OCI-LY7 (cell line): ENCODE measurements at regions not wholly inside any gene's neighbourhood (a gene's known extent, or its start where the extent isn't known, plus 50 kb on each side); places are given as distances from the start of the nearest gene placed in this dataset.

Experiments
- CTCF ChIP-seq: fragments of 200-600 bp; sonication (generic); conservative IDR thresholded peaks from 2 replicates; pipeline ENCODE4 v1.5.1; 2014; ENCODE audit warnings: mild to moderate bottlenecking, antibody characterized with exemption, low read length, moderate library complexity, mixed read lengths
- EZH2phosphoT487 ChIP-seq: fragments of 200-600 bp; sonication (generic); IDR thresholded peaks from 2 replicates; pipeline ENCODE4 v1.6.1; 2018; ENCODE audit warnings: low read depth, borderline replicate concordance, mild to moderate bottlenecking, mixed run types, antibody characterized with exemption, low read length, moderate library complexity, mixed read lengths

DNA sequence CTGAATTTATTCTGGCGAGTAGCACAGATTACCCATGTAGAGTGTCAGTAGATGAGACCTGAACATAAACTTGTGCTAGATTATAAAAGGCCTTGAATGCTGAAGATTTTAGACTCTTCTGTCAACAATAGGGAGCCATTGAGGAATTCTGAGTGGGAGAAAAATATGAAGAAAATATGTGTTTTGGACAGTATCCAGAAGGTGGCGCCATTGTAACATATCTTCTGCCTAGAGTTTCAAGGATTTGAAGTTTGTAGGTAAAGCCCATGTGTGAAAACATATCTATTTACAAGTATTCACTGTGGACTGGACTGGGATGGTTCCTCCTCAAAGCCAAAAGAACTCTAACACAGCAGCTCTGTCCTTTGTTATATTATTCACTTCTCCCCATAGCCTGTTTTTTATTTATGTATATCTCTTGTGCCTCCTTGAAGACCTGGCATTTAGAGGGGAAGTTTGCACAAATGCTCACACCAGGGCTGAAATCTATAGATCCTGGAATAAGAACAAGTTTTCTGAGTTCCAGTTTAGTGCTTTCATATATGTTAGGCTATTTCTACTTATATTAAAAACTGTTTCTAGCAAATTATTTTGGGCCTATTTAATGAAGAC, 124.9 kb downstream of the RDH14 start:
- TF ChIP-seq CTCF (peak; percentile 90), EZH2phosphoT487 (no peak)
